OCI-LY3 (cell line): ENCODE measurements at regions not wholly inside any gene's neighbourhood (a gene's known extent, or its start where the extent isn't known, plus 50 kb on each side); places are given as distances from the start of the nearest gene placed in this dataset.

Experiments
- CTCF ChIP-seq: fragments of 200-600, 300-600 bp; sonication (generic); IDR thresholded peaks from 2 replicates; pipeline ENCODE4 v1.5.1; 2014; ENCODE audit warnings: antibody characterized with exemption, low read length, low read depth
- EZH2phosphoT487 ChIP-seq: fragments of 200-600 bp; shearing (Covaris generic); IDR thresholded peaks from 2 replicates; pipeline ENCODE4 v1.6.1; 2018; ENCODE audit warnings: antibody characterized with exemption, mixed run types, low read depth

- TF ChIP-seq CTCF (no peak), EZH2phosphoT487 (no peak)
These were observed 871.2 kb downstream of the TFAP2A start for GRCh38 chr6:9543649-9544048.
